ENCODE measurements at regions not wholly inside any gene's neighbourhood (a gene's known extent, or its start where the extent isn't known, plus 50 kb on each side); places are given as distances from the start of the nearest gene placed in this dataset.

- TF ChIP-seq CTCF (IDR thresholded peaks at IDR 0.05; ENCODE audit: borderline replicate concordance, extremely low read depth, low read length, poor library complexity, severe bottlenecking) (no peak), EZH2 (IDR thresholded peaks at IDR 0.05; ENCODE audit: borderline replicate concordance, low read depth, low read length, severe bottlenecking) (no peak)
These were observed 86.9 kb upstream of the LYSMD4 start for GRCh38 chr15:99819981-99820718.
